Effector memory CD4-positive, alpha-beta T cell (primary cell): ENCODE measurements at regions not wholly inside any gene's neighbourhood (a gene's known extent, or its start where the extent isn't known, plus 50 kb on each side); places are given as distances from the start of the nearest gene placed in this dataset.

ENCODE experiments used
- DNase-seq, 3 donors: peaks; one replicate each; pipeline ENCODE4 v3.0.0-alpha.2; 2020
- H3K27ac ChIP-seq: 2 replicates; pipeline ENCODE4 v1.7.0; 2013; ENCODE audit warnings: mild to moderate bottlenecking, low read length, moderate library complexity; ENCODE audit not compliant: insufficient read depth, poor library complexity, severe bottlenecking
- H3K27me3 ChIP-seq: replicated peaks from 2 replicates; pipeline ENCODE4 v1.7.0; 2013; ENCODE audit warnings: mild to moderate bottlenecking, low read length; ENCODE audit not compliant: insufficient read depth, control insufficient read depth, poor library complexity, severe bottlenecking
- H3K36me3 ChIP-seq: 2 replicates; pipeline ENCODE4 v1.7.0; 2013; ENCODE audit warnings: mild to moderate bottlenecking, low read length, moderate library complexity; ENCODE audit not compliant: control insufficient read depth, insufficient read depth
- H3K4me1 ChIP-seq: 2 replicates; pipeline ENCODE4 v1.7.0; 2013; ENCODE audit warnings: low read length, mild to moderate bottlenecking; ENCODE audit not compliant: control insufficient read depth, insufficient read depth, poor library complexity, severe bottlenecking
- H3K4me3 ChIP-seq: 2 replicates; pipeline ENCODE4 v1.7.0; 2013; ENCODE audit warnings: low read length, low read depth, mild to moderate bottlenecking; ENCODE audit not compliant: insufficient read depth, poor library complexity, severe bottlenecking
- H3K9me3 ChIP-seq: 2 replicates; pipeline ENCODE4 v1.7.0; 2013; ENCODE audit warnings: mild to moderate bottlenecking, low read length, moderate library complexity; ENCODE audit not compliant: control insufficient read depth

- no peaks in the 10 kb centered on the region for H3K27me3 ChIP-seq
- DNase-seq = no peak
- no peak overlapping the region for H3K4me3 ChIP-seq
- no peak overlapping the region for H3K27ac ChIP-seq
- no peaks in the 10 kb centered on the region for H3K9me3 ChIP-seq
- H3K4me1 ChIP-seq = no peaks in the 10 kb centered on the region
- no peaks in the 10 kb centered on the region for H3K36me3 ChIP-seq
These were observed 320.2 kb upstream of the POU3F2 start for GRCh38 chr6:98514073-98514720.

GRCh38 chr6:98514796-98515195 lies 319.6 kb upstream of the POU3F2 start:
- Histone ChIP-seq H3K27me3 (no peaks in the 10 kb centered on the region), H3K36me3 (no peaks in the 10 kb centered on the region), H3K9me3 (no peaks in the 10 kb centered on the region), H3K4me3 (no peak overlapping the region), H3K4me1 (no peaks in the 10 kb centered on the region), H3K27ac (no peak overlapping the region)
- DNase-seq = no peak

- H3K36me3 ChIP-seq = no peaks in the 10 kb centered on the region
These were observed 318.2 kb upstream of the POU3F2 start for GRCh38 chr6:98516206-98516605.

GRCh38 chr6:98516866-98517265 lies 317.5 kb upstream of the POU3F2 start:
- Histone ChIP-seq H3K27ac (no peak overlapping the region), H3K27me3 (no peaks in the 10 kb centered on the region), H3K4me3 (no peak overlapping the region), H3K36me3 (no peaks in the 10 kb centered on the region), H3K4me1 (no peaks in the 10 kb centered on the region), H3K9me3 (no peaks in the 10 kb centered on the region)
- DNase-seq = no peak

More at GRCh38 chr6:98516206-98516605, 318.2 kb upstream of the POU3F2 start:
- H3K27ac ChIP-seq = no peak overlapping the region
- H3K27me3 ChIP-seq = no peaks in the 10 kb centered on the region
- DNase-seq = no peak
- no peak overlapping the region for H3K4me3 ChIP-seq
- no peaks in the 10 kb centered on the region for H3K9me3 ChIP-seq
- no peaks in the 10 kb centered on the region for H3K4me1 ChIP-seq

- Histone ChIP-seq H3K4me3 (no peak overlapping the region), H3K4me1 (no peaks in the 10 kb centered on the region), H3K27me3 (no peaks in the 10 kb centered on the region), H3K27ac (no peak overlapping the region), H3K9me3 (no peaks in the 10 kb centered on the region), H3K36me3 (no peaks in the 10 kb centered on the region)
- no peak for DNase-seq
These were observed 308.5 kb upstream of the POU3F2 start for GRCh38 chr6:98525860-98526259.

- Histone ChIP-seq H3K4me3 (no peak overlapping the region), H3K27ac (no peak overlapping the region), H3K36me3 (no peaks in the 10 kb centered on the region), H3K9me3 (no peaks in the 10 kb centered on the region), H3K4me1 (no peaks in the 10 kb centered on the region), H3K27me3 (no peaks in the 10 kb centered on the region)
- no peak for DNase-seq
These were observed 307.9 kb upstream of the POU3F2 start for GRCh38 chr6:98526465-98526864.

GRCh38 chr6:98529364-98529763 lies 305.0 kb upstream of the POU3F2 start:
- no peak overlapping the region for H3K4me3 ChIP-seq
- no peaks in the 10 kb centered on the region for H3K9me3 ChIP-seq
- no peak overlapping the region for H3K27ac ChIP-seq
- H3K27me3 ChIP-seq = no peaks in the 10 kb centered on the region
- H3K4me1 ChIP-seq = no peaks in the 10 kb centered on the region
- DNase-seq = no peak
- H3K36me3 ChIP-seq = no peaks in the 10 kb centered on the region

- Histone ChIP-seq H3K27ac (no peak overlapping the region), H3K4me1 (no peaks in the 10 kb centered on the region), H3K9me3 (no peaks in the 10 kb centered on the region), H3K27me3 (no peaks in the 10 kb centered on the region), H3K4me3 (no peak overlapping the region), H3K36me3 (no peaks in the 10 kb centered on the region)
- DNase-seq = no peak
These were observed 303.6 kb upstream of the POU3F2 start for GRCh38 chr6:98530732-98531131.

- DNase-seq = no peak
- no peak overlapping the region for H3K27ac ChIP-seq
- H3K4me1 ChIP-seq = no peaks in the 10 kb centered on the region
- no peaks in the 10 kb centered on the region for H3K36me3 ChIP-seq
- no peaks in the 10 kb centered on the region for H3K27me3 ChIP-seq
- no peaks in the 10 kb centered on the region for H3K9me3 ChIP-seq
- H3K4me3 ChIP-seq = no peak overlapping the region
These were observed 302.4 kb upstream of the POU3F2 start for GRCh38 chr6:98532004-98532403.

- no peak overlapping the region for H3K4me3 ChIP-seq
- H3K36me3 ChIP-seq = no peaks in the 10 kb centered on the region
- no peaks in the 10 kb centered on the region for H3K27me3 ChIP-seq
- no peak for DNase-seq
- H3K27ac ChIP-seq = no peak overlapping the region
- H3K4me1 ChIP-seq = no peaks in the 10 kb centered on the region
- H3K9me3 ChIP-seq = no peaks in the 10 kb centered on the region
These were observed 294.6 kb upstream of the POU3F2 start for GRCh38 chr6:98539741-98540140.
